HG02798 (cell line): ENCODE measurements at regions not wholly inside any gene's neighbourhood (a gene's known extent, or its start where the extent isn't known, plus 50 kb on each side); places are given as distances from the start of the nearest gene placed in this dataset.
"Not testable (repeated sequence)": the region's sequence is repeated elsewhere in the genome, so short reads cannot be mapped to it uniquely, and the experiment has no call there.

ENCODE experiments used
- ATAC-seq: cut with Tn5 transposase; IDR thresholded peaks from one replicate; pipeline ENCODE4 v1.9.1; 2021; ENCODE audit warnings: mild to moderate bottlenecking; ENCODE audit not compliant: unreplicated experiment, poor library complexity

DNA sequence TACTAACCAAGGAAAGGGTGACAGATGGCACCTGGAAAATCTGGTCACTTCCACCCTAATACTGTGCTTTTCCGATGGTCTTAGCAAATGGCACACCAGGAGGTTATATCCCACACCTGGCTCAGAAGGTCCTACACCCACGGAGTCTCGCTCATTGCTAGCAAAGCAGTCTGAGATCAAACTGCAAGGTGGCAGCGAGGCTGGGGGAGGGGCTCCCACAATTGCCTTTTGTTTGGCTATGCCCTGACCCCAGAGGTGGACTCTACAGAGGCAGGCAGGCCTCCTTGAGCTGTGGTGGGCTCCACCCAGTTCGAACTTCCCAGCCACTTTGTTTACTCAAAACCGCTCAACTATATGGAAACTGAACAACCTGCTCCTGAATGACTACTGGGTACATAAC is 50.3 kb upstream of the UGT2B15 start:
- not testable (repeated sequence) for ATAC-seq

DNA sequence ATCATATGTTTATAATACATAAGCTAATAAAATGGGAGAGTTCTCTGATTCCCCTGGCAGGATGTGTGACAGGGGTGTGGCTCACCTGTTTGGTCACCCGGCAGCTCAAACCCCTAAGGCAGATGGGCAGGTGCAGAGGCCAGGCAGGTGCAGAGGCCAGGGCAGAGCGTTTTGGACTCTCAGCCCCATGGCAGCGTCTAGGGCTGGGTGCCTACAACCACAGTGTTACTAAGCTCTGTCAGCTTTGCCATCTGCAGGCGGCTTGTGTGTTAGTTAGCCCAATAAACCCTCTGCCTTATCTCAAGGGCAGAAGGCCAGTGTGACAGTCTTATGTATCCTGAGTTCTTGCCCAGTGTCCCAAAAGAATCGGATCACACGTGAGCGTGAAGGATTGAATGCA is 54.0 kb upstream of the UGT2B15 start:
- no peak for ATAC-seq

DNA sequence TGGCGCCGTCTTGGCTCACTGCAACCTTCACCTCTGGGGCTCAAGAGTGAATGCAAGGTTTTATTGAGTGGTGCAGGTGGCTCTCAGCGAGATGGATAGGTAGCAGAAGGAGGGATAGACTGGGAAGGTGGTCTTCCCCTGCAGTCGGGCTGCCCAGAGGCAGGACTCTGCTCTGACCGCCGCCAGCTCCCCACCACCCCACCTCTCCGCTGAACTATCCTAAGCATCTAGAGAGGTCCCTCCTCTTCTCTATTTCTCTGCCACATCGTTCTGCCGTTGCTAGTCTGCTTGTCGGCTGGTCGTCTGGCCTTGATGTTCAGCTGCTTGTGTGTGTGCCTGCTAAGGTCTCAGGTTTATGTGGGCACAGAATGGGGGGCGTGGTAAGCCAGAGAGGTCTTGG is 54.5 kb upstream of the UGT2B15 start:
- no peak for ATAC-seq

DNA sequence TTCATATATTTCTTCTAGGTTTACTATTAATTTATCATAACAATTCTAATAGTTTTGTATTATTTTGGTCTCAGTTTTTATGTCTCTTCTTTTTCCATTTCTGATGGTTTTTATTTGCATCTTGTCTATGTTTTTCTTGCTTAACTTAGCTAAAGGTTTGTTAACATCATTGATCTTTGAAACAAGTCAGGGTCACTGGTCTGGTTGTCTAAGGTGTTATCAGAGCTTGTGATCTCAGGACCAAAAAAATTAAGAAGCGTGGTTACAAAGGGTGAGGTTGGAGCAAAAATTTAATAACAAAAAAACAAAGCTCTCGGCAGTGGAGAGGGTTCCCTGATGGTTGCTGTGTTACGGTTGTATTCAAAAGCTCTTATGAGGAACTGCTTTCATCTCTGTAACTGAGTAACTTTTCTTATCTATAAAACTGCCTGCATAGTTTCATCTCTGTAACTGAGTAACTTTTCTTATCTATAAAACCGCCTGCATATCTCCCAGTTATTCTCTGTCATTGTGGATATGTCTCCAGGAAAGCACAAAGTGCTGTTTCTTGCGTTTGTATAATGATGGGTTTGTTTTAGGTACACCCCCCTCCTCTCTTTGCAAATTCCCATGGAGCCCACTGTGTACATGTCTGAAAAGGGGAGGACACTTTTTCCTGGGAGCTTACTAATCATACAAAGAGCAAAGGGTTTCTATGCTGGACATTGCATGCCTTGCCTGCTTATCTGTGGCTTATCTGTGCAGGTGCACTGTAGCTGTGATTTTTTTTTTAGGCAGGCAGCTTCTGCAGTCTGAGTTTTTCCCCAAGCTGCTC is 62.4 kb upstream of the UGT2B15 start:
- ATAC-seq = peak; percentile 86

DNA sequence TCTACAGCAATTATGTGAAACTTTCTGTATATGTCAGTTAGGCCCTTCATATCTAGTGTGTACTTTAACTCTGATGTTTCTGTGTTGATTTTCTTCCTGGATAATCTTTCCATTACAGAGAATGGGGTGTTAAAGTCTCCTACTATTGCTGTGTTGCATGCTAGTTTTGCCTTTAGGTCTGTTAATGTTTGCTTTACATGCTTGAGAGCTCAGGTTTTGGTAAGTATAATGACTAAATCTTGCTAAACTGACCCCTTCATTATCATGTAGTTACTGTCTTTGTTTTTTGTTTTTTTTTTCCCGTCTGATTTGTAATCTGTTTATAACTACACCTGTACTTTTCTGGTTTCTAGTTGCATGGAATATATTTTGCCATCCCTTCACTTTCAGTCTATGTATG is 63.6 kb upstream of the UGT2B15 start:
- ATAC-seq = peak; percentile 54

DNA sequence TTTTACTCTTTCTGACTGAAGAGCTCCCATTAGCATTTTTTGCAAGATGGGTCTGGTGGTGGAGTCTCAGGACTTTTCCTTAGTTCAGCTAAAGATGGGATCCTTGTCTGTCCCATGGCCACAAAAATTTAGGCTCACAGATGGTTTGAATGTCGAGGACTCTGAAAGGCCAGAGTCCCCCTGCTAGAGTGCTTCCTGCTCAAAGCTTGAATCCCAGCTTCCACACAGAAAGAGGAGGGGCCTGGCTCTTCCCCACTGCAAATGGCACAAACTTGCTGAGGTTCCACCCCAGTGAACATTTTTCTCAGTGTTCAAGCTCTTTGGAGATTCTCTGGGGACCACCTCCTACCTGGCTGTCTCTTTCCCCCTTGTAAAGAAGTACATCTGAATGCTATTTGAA is 64.7 kb upstream of the UGT2B15 start:
- ATAC-seq = no peak

DNA sequence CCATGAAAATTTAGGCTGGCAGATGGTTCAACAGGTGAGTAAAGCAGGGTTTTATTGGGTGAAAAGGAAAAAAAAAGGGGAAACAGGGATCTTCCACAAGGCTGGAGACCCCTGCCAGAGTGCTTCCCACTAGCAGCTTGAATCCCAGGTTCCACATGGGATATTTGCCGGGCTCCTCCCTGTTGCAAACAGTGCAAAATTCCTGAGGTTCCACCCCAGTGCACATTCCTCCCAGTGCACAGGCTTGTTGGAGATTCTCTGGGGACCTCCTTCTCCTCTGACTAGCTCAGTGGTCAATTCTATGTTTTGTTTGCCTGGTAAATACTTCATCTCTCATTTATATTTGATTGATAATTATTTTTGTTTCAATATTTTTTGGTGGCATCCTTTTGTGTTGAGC is 66.4 kb upstream of the UGT2B15 start:
- ATAC-seq = no peak

DNA sequence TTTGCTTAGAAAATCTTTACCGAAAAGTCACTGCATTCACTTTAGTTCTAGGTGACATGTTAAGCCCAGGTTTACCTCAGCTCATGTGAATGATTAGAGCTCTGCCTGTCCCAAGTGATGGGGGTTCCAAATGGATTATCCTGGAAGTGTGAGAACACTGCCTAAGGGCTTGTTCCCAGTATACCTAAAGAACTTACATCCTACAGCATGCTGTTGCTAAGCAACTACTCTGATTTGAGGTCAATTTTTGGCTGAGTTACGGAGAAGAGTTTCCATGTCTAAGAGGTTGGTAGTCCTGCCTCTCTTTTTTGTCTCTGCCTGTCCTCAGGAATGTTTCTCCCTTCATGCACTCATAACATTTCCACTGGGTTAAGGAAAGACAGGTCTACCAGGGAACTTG is 67.6 kb upstream of the UGT2B15 start:
- ATAC-seq = no peak

DNA sequence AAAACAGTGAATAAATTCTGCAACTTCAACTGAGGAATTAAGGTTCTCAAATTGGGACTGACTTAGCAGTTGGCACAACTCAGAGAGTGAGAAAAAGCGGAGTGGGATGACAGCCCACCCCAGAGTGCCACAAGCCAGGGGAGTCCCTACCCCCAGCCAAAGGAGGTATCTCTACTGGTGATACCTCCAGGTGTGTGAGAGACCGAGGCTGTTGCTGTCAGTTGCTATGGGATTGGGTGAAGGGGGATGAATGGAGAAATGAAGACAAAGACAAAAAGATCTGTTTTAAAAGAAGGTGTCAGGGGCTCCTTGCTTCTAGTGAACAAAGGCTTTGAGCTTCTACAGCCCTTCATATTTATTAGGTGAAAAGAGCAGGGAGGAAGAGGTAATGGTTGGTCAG is 71.4 kb upstream of the UGT2B10 start:
- no peak for ATAC-seq

DNA sequence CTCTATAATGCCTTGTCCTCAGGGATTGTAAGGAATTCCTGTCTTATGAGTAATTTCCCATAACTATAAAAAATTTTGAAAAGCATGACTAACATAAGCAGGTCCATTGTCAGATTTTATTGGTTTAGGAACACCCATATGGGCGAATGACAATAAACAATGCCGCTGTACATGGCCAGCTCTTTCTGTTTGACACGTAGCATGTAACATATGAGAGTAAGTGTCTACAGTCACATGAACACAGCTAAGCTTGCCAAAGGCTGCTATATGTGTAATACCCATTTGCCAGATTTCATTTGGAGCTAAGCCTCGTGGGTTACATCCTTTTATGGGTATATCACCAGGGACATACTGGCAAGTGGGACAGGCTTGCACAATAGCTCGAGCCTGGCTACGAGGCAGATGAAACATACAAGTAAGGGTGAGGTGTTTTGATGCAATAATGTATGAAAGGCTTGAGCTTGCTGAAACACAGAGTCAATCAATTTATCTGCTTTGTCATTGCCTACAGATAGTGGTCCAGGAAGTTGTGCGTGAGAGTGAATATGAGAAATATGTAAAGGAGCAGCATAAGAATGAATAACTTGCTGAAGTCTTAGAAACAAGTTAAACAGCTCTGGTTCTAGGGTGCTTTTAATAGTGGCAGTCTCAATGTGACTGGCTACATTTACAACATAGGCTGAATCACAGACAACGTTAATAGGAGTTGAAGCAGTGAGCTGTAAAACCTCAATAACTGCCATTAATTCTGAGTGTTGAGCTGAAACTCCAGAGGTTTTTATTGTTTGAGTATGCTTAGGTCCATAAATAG is 67.4 kb upstream of the UGT2B10 start:
- peak; percentile 46 for ATAC-seq

DNA sequence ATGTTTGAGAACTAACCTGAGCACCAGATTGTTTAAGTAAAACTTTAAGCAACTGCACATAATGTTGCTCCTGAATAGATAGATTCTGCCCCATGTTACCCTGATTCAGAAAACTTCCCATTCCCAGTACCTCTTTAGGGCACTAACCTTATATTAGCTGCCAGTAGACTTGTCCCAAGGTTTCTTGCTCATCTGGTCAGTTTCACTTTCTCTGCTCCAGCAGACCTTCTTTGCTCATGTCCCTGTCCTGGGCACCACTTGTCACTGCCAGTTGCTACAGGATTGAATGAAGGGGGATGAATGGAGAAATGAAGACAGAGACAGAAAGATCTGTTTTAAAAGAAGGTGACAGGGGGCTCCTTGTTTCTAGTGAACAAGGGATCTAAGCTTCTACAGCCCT is 65.2 kb upstream of the UGT2B10 start:
- no peak for ATAC-seq

DNA sequence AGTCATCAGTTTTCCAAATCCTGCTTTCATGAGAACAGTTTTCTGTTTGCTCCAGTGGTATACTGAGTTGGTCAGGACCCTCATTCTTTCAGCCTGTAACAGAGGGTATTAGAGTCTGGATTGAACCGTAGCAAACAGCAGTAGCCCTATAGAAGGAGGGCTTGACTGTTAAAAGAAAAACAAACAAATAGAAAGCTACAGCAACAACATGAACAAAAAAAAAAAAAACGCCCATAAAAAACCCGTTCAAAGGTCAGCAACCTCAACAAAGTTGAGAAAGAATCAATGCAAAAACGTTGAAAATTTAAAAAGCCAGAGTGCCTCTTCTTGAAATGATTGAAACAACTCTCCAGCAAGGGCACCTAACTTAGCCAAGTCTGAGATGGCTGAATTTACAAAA is 64.7 kb upstream of the UGT2B10 start:
- ATAC-seq = no peak

DNA sequence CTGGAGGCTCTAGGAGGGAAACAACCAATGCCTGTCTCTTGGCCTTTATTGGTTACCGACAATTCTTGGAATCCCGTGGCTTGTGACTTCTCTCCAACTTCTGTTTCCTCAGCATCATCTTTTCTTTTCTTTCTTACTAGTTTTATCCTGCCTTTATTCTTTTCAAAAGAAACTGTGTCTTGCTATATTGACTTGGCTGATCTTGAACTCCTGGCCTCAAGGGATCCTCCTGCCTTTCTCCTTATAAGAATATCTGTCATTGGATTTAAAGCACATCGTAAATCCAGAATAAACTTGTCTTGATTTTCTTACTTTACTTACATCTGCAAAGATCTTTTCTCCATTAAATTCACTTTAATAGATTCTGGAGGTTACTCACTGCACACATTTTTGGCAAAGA is 49.9 kb upstream of the UGT2B10 start:
- ATAC-seq = no peak
